Activated naive CD4-positive, alpha-beta T cell treated with Interleukin-2 at 50 U/mL for 16 hours (primary cell): ENCODE measurements at regions not wholly inside any gene's neighbourhood (a gene's known extent, or its start where the extent isn't known, plus 50 kb on each side); places are given as distances from the start of the nearest gene placed in this dataset.

Source experiments
- DNase-seq: peaks from one replicate; pipeline ENCODE4 v3.0.0-alpha.2; 2020

- DNase-seq, result no peak
Measured at GRCh38 chr12:41737423-41737822, 407.3 kb downstream of the GXYLT1 start.

GRCh38 chr12:41736436-41736835 is 408.2 kb downstream of the GXYLT1 start:
- DNase-seq, result no peak

GRCh38 chr12:41731691-41732090 is 413.0 kb downstream of the GXYLT1 start:
- no peak for DNase-seq

GRCh38 chr12:41731061-41731460 is 413.6 kb downstream of the GXYLT1 start:
- no peak for DNase-seq

GRCh38 chr12:41724216-41724615 is 420.5 kb downstream of the GXYLT1 start:
- no peak for DNase-seq

- no peak for DNase-seq
Measured at GRCh38 chr12:41719214-41719613, 425.5 kb downstream of the GXYLT1 start.

- no peak for DNase-seq
Measured at GRCh38 chr12:41715256-41715655, 429.4 kb downstream of the GXYLT1 start.

- DNase-seq, result no peak
Measured at GRCh38 chr12:41709463-41710285, 435.0 kb downstream of the GXYLT1 start.

GRCh38 chr12:41709012-41709411 is 435.7 kb downstream of the GXYLT1 start:
- DNase-seq, result no peak

GRCh38 chr12:41706376-41706775 is 438.3 kb downstream of the GXYLT1 start:
- no peak for DNase-seq

GRCh38 chr12:41701943-41702601 is 442.6 kb downstream of the GXYLT1 start:
- DNase-seq, result no peak

GRCh38 chr12:41700940-41701339 is 443.7 kb downstream of the GXYLT1 start:
- no peak for DNase-seq

GRCh38 chr12:41699658-41700057 is 445.0 kb downstream of the GXYLT1 start:
- no peak for DNase-seq

GRCh38 chr12:41697161-41697560 is 447.5 kb downstream of the GXYLT1 start:
- DNase-seq, result no peak

- no peak for DNase-seq
Measured at GRCh38 chr12:41684997-41685396, 459.7 kb downstream of the GXYLT1 start.

GRCh38 chr12:41683513-41684240 is 461.0 kb downstream of the GXYLT1 start:
- DNase-seq, result no peak

GRCh38 chr12:41683023-41683422 is 461.7 kb downstream of the GXYLT1 start:
- no peak for DNase-seq

GRCh38 chr12:41681898-41682297 is 462.8 kb downstream of the GXYLT1 start:
- DNase-seq, result no peak

- no peak for DNase-seq
Measured at GRCh38 chr12:41680155-41680554, 464.5 kb downstream of the GXYLT1 start.

GRCh38 chr12:41663598-41664265 is 475.6 kb downstream of the PDZRN4 start:
- no peak for DNase-seq

- no peak for DNase-seq
Measured at GRCh38 chr12:41661141-41661765, 473.1 kb downstream of the PDZRN4 start.

- DNase-seq, result no peak
Measured at GRCh38 chr12:41656454-41656853, 468.3 kb downstream of the PDZRN4 start.
